ENCODE measurements at regions not wholly inside any gene's neighbourhood (a gene's known extent, or its start where the extent isn't known, plus 50 kb on each side); places are given as distances from the start of the nearest gene placed in this dataset.

GRCh38 chr22:47902646-47903180 lies 1140.3 kb downstream of the TBC1D22A start:
- H3K9me2 ChIP-seq (replicated peaks; ENCODE audit: insufficient read depth, low read length): no peaks in the 10 kb centered on the region
- H3F3A ChIP-seq (ENCODE audit: insufficient read depth): no peaks in the 10 kb centered on the region
- H3K4me3 ChIP-seq (ENCODE audit: insufficient read depth, low read length, poor library complexity, severe bottlenecking): no peak overlapping the region
- no peaks in the 10 kb centered on the region for H3K9me3 ChIP-seq (ENCODE audit: insufficient read depth, low read length)
- no peaks in the 10 kb centered on the region; the same call in 1 of the 2 replicates for H3K36me3 ChIP-seq (ENCODE audit: low read length)
- no peak overlapping the region for H3K4me2 ChIP-seq (ENCODE audit: low read depth, low read length, poor library complexity, severe bottlenecking)
- no peaks in the 10 kb centered on the region for H3K79me2 ChIP-seq (ENCODE audit: insufficient read depth, low read length)
- H3K9ac ChIP-seq (ENCODE audit: low read length): no peak overlapping the region
- TF ChIP-seq CTCF (IDR thresholded peaks at IDR 0.05; ENCODE audit: insufficient read depth, low read length, poor library complexity, severe bottlenecking) (no peak), EZH2phosphoT487 (conservative IDR thresholded peaks at IDR 0.05; ENCODE audit: low read length) (no peak)
- H4K20me1 ChIP-seq (ENCODE audit: low read depth, low read length): no peaks in the 10 kb centered on the region
- H3K27ac ChIP-seq (ENCODE audit: low read depth, low read length): no peak overlapping the region
- H3K27me3 ChIP-seq (ENCODE audit: low read length): no peaks in the 10 kb centered on the region
- H2AFZ ChIP-seq (ENCODE audit: low read depth, low read length, severe bottlenecking): no peak overlapping the region

GRCh38 chr22:47901911-47902310 lies 1139.5 kb downstream of the TBC1D22A start:
- Histone ChIP-seq H3K36me3 (ENCODE audit: low read length) (no peaks in the 10 kb centered on the region; the same call in 1 of the 2 replicates), H3K27me3 (ENCODE audit: low read length) (no peaks in the 10 kb centered on the region), H3K9me2 (replicated peaks; ENCODE audit: insufficient read depth, low read length) (no peaks in the 10 kb centered on the region), H3K79me2 (ENCODE audit: insufficient read depth, low read length) (no peaks in the 10 kb centered on the region), H4K20me1 (ENCODE audit: low read depth, low read length) (no peaks in the 10 kb centered on the region), H2AFZ (ENCODE audit: low read depth, low read length, severe bottlenecking) (no peak overlapping the region), H3K4me3 (ENCODE audit: insufficient read depth, low read length, poor library complexity, severe bottlenecking) (no peak overlapping the region), H3K9ac (ENCODE audit: low read length) (no peak overlapping the region), H3F3A (ENCODE audit: insufficient read depth) (no peaks in the 10 kb centered on the region), H3K27ac (ENCODE audit: low read depth, low read length) (no peak overlapping the region), H3K4me2 (ENCODE audit: low read depth, low read length, poor library complexity, severe bottlenecking) (no peak overlapping the region), H3K9me3 (ENCODE audit: insufficient read depth, low read length) (no peaks in the 10 kb centered on the region)
- TF ChIP-seq EZH2phosphoT487 (conservative IDR thresholded peaks at IDR 0.05; ENCODE audit: low read length) (no peak), CTCF (IDR thresholded peaks at IDR 0.05; ENCODE audit: insufficient read depth, low read length, poor library complexity, severe bottlenecking) (no peak)

DNA sequence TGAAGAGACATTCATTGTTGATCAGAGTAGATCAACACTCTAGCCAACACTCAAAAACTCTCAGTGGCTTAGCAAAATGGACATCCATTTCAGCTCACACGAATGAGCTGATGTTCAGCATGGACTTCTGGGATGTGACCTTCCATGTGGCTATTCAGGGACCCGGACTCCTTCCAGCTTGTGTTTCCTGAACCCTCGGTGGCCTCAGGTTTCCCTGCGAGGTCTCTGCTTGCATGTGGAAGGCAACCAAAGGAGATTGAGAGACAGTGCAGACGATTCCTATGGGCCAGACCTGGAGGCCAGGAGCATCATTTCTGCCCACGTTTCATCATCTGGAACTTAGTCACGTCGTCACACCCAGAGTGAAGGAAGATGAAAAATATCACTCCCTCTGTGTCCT lies 1137.4 kb downstream of the TBC1D22A start:
- Histone ChIP-seq H3K9me3 (ENCODE audit: insufficient read depth, low read length) (peaks cover 1% of the 10 kb centered on the region; the same call in 1 of the 2 replicates), H3K4me3 (ENCODE audit: insufficient read depth, low read length, poor library complexity, severe bottlenecking) (no peak overlapping the region)

More for the DNA sequence above, 1137.4 kb downstream of the TBC1D22A start:
- H3K79me2 ChIP-seq (ENCODE audit: insufficient read depth, low read length): no peaks in the 10 kb centered on the region
- no peak for TF ChIP-seq EZH2phosphoT487 (conservative IDR thresholded peaks at IDR 0.05; ENCODE audit: low read length)
- no peak for TF ChIP-seq CTCF (IDR thresholded peaks at IDR 0.05; ENCODE audit: insufficient read depth, low read length, poor library complexity, severe bottlenecking)
- H4K20me1 ChIP-seq (ENCODE audit: low read depth, low read length): no peaks in the 10 kb centered on the region
- H2AFZ ChIP-seq (ENCODE audit: low read depth, low read length, severe bottlenecking): no peak overlapping the region
- no peak overlapping the region for H3K4me2 ChIP-seq (ENCODE audit: low read depth, low read length, poor library complexity, severe bottlenecking)
- H3K36me3 ChIP-seq (ENCODE audit: low read length): no peaks in the 10 kb centered on the region
- H3K9me2 ChIP-seq (replicated peaks; ENCODE audit: insufficient read depth, low read length): no peaks in the 10 kb centered on the region
- no peak overlapping the region for H3K9ac ChIP-seq (ENCODE audit: low read length)
- H3K27me3 ChIP-seq (ENCODE audit: low read length): no peaks in the 10 kb centered on the region
- no peaks in the 10 kb centered on the region for H3F3A ChIP-seq (ENCODE audit: insufficient read depth)
- no peak overlapping the region for H3K27ac ChIP-seq (ENCODE audit: low read depth, low read length)
